ENCODE measurements at regions not wholly inside any gene's neighbourhood (a gene's known extent, or its start where the extent isn't known, plus 50 kb on each side); places are given as distances from the start of the nearest gene placed in this dataset.

GRCh38 chr13:108127406-108127805 is 87.9 kb downstream of the LIG4 start:
- TF ChIP-seq CTCF (IDR thresholded peaks at IDR 0.05): no peak
- TF ChIP-seq GABPB1 (CRISPR knock-in tag; IDR thresholded peaks at IDR 0.05): no peak
- no peak for TF ChIP-seq CBFB (CRISPR knock-in tag; IDR thresholded peaks at IDR 0.05; ENCODE audit: low read depth)
- no peak for TF ChIP-seq FOXP1 (CRISPR knock-in tag; IDR thresholded peaks at IDR 0.05; ENCODE audit: borderline replicate concordance)
- no peak for TF ChIP-seq CREM (CRISPR knock-in tag; IDR thresholded peaks at IDR 0.05)
- no peak for TF ChIP-seq AFF4 (CRISPR knock-in tag; IDR thresholded peaks at IDR 0.05; ENCODE audit: borderline replicate concordance)
- no peak for TF ChIP-seq IRF2 (CRISPR knock-in tag; IDR thresholded peaks at IDR 0.05; ENCODE audit: borderline replicate concordance, low read depth)
- no peak for TF ChIP-seq FOXJ3 (CRISPR knock-in tag; IDR thresholded peaks at IDR 0.05; ENCODE audit: borderline replicate concordance)
- TF ChIP-seq SMAD3 (CRISPR knock-in tag; IDR thresholded peaks at IDR 0.05; ENCODE audit: borderline replicate concordance): no peak
- no peak for TF ChIP-seq ATF2 (CRISPR knock-in tag; IDR thresholded peaks at IDR 0.05; ENCODE audit: borderline replicate concordance, low read depth)
- TF ChIP-seq ZNF121 (CRISPR knock-in tag; IDR thresholded peaks at IDR 0.05): no peak
